Activated CD4-positive, alpha-beta T cell treated with anti-CD3 and anti-CD28 coated beads, Interleukin-2, amount 50 U/mL, for 16 hours (primary cell): ENCODE measurements at regions not wholly inside any gene's neighbourhood (a gene's known extent, or its start where the extent isn't known, plus 50 kb on each side); places are given as distances from the start of the nearest gene placed in this dataset.

ENCODE experiments used
- DNase-seq: peaks from one replicate; pipeline ENCODE4 v3.0.0-alpha.2; 2020

- no peak for DNase-seq
Measured at GRCh38 chr15:53296603-53297002, 462.9 kb downstream of the WDR72 start.

DNA sequence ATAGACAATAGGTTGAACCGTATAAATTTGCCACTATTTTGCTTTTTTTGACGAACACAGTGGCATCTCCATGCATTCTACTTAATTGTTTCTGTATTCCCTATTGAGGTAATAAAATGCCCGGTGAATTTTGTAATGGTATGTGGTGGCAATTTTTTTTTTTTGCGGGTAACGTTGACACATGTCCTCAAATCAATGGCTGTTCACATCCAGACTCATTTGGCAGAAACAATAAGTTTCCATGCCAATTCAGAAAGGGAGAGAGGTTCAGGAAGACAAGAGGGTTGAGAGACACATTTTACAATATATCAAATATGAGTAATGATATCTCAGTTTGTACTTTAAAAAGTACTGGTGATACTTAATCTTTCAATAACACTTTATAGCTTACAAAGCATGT, 463.9 kb downstream of the WDR72 start:
- no peak for DNase-seq

DNA sequence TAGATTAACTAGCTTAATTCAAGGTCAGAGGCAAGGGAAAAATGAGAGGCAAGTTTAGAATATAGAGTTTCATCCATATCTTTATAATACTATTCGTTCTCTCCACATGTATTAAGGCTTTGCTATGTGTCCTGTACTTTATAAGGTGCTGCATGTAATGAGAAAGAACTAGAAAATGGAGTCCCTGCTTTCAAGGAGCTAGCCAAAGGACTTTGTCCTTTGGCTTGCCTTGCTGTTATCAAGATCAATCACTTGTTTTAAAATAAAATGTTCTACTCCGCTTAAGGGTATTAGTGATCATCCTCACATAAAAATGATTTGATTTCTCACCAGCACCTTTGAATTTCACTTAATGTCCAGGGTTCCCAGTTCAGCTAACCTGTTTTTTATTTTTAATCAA, 470.9 kb downstream of the WDR72 start:
- DNase-seq, result no peak

GRCh38 chr15:53274630-53275029, 484.5 kb upstream of the ONECUT1 start:
- no peak for DNase-seq

DNA sequence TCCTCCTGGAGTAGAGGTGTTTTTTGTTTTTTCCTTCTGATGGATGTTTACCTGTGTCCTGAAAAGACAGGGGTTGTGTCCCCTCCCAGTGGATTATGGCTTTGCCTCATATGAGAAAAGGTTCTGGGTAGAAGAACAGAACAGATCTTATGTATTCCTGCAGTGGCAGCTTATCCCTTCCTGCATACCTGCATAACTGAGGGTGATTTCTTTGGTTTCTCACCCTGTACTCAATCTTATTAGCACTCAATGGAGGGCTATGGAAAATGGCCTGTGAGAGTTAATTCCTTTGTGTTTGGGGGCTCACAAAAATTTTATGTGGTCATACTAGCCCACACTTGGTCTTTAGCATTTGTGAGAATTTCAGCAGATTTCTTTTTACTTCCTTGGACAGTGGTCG, 482.0 kb upstream of the ONECUT1 start:
- DNase-seq, result no peak

DNA sequence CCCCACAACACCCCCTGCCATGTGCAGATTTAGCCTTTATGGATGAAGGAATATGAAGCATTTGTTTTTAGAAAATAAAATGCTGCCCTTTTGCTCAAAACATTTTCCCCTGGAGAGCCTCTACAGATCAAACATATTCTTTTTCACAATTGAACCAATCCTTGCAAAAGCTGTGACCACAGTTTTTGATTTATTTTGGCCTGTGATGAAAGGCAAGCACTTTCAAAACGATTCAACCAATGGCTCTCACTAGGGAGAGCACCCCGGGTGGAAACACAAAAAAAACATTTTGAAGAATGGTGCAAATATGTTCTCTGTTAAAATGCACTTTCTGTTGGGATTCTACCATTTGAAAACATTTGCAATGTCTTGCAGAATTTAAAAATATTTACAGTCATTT, 476.0 kb upstream of the ONECUT1 start:
- DNase-seq, result no peak

DNA sequence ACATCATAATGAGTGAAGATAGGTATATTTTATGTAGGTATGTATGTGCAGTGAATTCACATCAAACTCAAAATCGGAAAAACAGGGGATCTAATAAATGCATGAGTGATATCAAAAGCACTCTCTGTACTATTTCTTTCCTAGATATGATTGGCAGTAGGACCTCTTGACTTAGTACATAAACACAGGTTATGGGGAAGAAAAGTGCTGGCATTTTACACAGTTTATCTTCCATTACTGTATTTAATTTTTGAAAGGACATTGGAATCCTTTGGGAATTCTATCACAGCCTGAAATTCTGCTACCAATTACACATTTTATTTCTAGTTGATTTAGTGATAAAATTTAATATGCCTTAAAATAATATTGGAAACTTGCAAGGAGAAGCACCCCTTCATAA, 470.5 kb upstream of the ONECUT1 start:
- no peak for DNase-seq

DNA sequence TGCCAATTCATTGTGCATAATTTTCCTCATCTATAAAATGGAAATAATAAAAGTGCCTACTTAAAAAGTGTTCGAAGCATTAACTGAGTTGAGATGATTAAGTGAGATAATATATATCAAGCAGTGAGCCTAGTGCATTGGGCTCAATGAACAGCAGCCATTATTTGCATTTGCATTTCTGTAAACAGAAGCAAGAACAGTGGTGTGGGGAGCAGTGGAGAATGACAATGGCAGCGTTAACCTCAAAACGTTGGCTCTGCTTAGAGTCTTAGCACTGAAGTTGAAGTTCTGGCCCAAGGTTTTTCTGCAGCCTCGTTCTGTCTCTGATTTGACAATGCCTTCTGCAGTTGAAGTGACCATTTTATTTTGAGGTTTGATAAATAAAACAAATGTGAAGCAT, 466.3 kb upstream of the ONECUT1 start:
- no peak for DNase-seq

- DNase-seq, result no peak
Measured at GRCh38 chr15:53256043-53256442, 465.9 kb upstream of the ONECUT1 start.

- DNase-seq, result no peak
Measured at GRCh38 chr15:53251996-53252395, 461.9 kb upstream of the ONECUT1 start.

DNA sequence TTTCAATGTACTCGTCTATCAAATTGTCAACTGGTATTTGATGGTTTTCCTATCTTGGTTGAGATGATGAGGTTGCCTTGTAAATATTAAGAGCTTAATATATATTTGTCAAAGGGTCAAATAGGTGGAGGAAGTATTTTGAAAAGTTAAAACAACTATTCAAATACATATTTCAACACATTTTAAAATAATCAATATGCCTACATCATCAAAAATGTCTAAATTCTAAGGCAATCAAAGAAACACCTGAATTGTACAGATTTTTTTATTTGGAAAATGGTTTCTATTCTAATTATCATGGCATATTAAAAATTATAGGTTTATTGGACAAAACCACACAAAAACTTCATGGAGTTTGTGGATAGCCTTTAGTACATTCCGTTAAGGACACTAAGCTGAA, 461.4 kb upstream of the ONECUT1 start:
- DNase-seq, result no peak

DNA sequence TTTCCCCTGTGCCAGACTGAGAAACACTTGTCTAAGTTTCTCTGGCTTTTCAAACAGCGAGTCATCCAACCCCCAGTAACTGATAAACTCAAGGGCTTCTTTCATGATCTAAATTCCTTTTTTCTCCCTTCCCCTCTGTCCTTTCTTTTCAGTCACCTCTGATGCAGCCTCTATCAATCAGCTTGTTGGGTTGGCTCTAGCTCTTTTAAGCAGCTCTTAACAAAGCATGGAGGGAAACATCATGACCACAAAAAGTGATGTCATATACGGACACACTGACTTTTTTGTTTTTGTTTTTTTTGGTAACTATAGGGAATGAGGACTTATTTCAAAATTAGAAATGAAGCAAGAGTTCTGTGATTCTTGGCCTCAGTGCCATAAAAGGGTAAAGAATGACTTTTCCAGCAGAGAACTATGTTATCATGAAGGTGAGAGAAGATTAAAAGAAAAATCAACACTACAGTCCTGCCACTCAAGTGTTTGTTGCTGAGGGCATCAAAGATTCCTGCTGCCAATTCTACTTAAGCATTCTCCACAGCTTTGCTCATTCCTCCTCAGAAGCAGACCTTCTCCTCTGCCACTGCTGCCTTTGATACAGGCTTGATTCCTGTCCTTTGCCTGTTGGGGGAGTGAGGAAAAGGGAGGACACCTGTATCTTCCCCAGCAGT, 457.0 kb upstream of the ONECUT1 start:
- no peak for DNase-seq

- DNase-seq, result no peak
Measured at GRCh38 chr15:53246404-53246803, 456.3 kb upstream of the ONECUT1 start.

- no peak for DNase-seq
Measured at GRCh38 chr15:53233801-53234200, 443.7 kb upstream of the ONECUT1 start.

DNA sequence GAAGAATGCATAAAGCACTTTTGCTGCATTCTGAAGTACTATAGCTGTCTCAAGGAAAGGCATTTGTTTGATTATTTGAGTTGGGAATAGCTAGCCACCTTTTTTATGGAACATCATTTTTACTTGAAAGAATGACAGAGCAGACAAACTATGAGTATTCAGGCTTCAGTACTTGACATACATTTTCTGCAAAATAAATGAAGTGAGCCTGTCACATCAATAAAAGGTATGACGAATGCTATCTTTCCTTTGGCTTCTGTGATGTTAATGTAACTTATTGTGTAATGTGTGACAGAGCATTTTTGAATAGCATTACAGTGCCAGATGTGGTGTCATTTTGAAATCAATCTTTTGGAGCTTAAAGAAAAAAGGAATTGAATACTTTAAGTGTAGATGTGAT, 440.3 kb upstream of the ONECUT1 start:
- no peak for DNase-seq

DNA sequence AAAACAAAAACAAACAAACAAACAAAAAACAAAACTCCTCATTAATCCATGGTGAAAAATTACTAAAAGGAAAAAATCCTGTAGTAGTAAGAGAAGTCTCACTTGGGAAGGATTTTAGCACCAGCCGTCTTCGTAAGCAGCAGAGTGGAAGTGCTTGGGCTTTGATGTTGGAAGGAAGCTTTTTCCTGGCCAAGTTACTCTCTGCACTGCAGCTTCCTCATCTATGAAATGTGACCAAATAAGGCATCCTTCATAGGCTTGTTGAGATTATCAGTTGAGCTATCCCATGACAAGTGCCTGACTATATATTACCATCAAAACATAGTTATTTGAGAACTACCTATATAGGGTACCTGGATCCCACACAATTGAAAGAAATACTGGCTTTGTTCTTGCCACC, 436.4 kb upstream of the ONECUT1 start:
- no peak for DNase-seq

DNA sequence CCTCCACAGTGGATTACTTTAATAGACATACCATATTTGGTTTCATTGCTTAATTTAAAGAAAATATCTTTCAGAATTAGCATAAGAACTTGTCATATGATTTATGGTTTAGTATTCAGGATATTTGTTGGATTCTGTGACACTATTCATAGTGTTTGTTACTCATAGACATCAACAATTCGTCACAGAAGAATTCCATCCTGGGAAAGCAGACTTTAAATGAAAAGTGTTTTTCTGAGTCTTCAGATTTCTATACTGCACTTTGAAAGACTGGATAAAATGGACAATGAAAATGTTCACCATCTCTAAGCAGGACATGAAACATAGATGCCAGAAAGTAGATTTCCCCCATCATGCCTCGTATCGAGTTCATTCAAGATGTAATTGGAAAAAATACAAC, 435.6 kb upstream of the ONECUT1 start:
- no peak for DNase-seq

GRCh38 chr15:53224371-53224770, 434.2 kb upstream of the ONECUT1 start:
- DNase-seq, result no peak

DNA sequence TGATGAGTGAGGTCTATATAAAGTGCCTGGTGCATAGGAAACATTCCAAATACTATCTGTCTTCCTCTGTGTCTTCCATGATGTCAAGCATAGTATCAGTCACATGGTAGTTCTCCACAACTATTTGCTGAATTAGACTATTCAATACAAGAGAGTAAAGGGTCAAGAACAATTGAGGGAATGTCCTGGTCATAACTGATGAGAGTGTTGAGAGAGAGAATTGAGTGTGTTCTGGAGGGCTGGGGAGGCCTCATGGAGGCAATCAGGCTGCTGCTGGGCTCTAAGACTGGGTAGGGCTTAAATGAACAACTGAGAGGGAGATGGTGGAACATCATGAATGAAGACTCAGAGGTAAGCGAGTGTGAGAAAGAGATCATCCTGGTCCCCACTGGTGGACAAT, 433.7 kb upstream of the ONECUT1 start:
- DNase-seq, result no peak

GRCh38 chr15:53218666-53219580, 428.8 kb upstream of the ONECUT1 start:
- no peak for DNase-seq

DNA sequence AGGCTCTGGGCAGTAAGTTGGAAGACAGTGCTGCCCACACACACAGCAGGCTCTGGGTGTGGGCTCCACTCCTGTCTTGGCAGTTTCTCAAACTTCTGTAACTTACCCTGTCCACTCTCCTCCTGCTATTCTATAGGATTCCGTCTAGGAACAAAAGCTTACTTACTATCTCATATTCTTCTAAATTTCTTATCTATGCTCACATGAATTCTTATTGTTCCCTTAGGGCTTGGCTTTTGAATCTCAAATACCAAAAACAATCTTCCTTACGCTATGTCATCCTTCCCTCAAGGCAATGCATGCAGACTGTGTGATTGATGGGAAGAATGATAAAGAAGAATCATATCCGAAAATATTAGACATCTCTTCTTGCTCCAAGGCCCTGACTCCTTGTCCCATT, 425.9 kb upstream of the ONECUT1 start:
- DNase-seq, result no peak

GRCh38 chr15:53213336-53213735, 423.2 kb upstream of the ONECUT1 start:
- DNase-seq, result no peak

GRCh38 chr15:53212785-53213184, 422.6 kb upstream of the ONECUT1 start:
- DNase-seq, result no peak

- DNase-seq, result no peak
Measured at GRCh38 chr15:53210653-53211052, 420.5 kb upstream of the ONECUT1 start.
